ENCODE measurements at regions not wholly inside any gene's neighbourhood (a gene's known extent, or its start where the extent isn't known, plus 50 kb on each side); places are given as distances from the start of the nearest gene placed in this dataset.
A peak's percentile ranks its signal among the peaks of the same experiment; 100 is the strongest.
"Not testable (repeated sequence)": the region's sequence is repeated elsewhere in the genome, so short reads cannot be mapped to it uniquely, and the experiment has no call there.

DNA sequence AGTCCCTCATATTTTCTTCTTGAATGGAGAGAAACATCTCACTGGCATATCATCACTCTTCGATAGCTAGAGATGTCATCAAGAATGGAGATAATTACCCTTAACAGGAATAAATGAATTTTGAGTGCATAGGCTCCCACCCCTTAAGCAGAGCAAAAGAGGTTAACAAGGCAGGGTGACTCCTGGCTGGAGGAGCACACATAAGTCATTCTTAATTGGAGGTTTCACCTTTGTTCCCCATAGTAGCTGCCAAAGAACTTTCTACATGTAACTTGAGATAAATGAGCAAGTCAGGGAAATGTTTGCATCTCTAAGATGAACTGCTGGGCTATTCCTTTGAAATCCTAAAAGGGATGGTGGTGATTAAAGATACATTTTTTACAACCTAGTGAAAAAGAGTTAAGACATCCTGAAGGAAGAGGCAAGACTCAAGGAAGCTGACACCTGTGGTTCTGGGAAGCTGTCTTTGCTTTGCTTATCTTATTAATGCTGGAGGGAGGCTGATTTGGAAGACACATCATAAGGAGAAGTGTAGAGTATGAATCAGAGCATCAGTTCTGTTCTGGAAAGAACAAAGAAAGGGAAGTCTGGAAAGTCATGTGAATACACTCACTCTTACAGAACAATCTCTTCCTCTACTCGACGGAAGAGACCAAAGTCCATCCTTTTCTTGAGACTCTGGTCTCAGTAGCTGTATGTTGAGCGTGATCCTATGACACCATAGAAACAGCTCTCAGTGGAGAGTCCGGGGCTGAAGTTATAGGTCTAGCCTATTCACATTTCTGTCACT, 326.3 kb downstream of the OSTF1 start:
- no peak for DNase-seq

DNA sequence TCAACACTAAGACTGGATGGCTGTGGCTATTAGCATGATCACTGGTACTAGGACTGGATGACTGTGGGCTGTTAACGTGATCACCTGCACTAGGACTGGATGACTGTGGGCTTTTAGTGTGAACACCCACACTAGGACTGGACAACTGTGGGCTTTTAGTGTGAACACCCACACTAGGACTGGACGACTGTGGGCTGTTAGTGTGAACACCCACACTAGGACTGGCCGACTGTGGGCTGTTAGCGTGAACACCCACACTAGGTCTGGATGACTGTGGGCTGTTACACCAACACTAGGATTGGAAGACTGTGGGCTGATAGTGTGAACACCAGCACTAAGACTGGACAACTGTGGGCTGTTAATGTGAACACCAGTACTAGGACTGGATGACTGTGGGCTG, 329.2 kb downstream of the OSTF1 start:
- DNase-seq = no peak

DNA sequence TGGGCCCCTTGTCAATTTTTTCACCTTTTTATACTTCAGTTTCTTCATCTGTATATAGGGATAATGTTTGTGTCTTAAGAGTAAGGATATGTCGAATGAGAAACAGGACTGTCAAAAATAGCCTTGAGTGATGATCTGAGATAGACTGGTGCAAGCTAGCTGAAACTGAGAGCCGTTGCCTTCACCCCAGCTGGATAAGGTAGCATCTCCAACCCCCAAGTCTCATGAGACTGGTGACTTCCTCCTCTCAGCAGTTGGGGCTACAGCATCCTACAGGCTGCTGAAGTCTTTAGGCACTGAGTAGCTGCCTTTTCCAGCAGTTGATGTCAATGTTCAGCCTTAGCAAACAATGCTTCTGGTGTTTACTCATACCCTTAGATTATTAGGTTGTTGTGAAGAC, 330.2 kb downstream of the OSTF1 start:
- DNase-seq = no peak

- DNase-seq = peak in 1 of 5 donors; percentile 4
Measured at GRCh38 chr9:75422944-75423522, 334.7 kb downstream of the OSTF1 start.

GRCh38 chr9:75429531-75430475, 341.5 kb downstream of the OSTF1 start:
- no peak for DNase-seq

DNA sequence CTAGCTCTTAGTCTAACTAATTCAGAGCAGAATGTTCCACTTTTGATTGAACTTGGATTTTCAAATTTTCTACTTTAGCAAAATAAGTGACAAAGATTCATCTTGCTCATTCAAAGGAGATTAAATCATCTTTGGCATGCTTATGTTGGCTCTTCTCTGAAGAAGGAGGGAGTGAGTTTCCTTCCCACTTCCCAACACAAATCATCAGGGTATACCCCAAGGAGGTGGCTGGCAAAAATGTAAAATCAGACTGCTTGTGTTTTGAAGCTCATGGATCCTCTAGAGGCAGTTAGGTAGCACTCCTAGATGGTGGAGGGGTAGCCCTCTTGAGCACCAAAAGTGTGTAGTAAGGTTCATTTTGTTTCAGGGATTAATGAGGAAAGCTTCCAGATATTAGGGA, 343.1 kb downstream of the OSTF1 start:
- DNase-seq = no peak

GRCh38 chr9:75432386-75432785, 344.1 kb downstream of the OSTF1 start:
- no peak for DNase-seq

DNA sequence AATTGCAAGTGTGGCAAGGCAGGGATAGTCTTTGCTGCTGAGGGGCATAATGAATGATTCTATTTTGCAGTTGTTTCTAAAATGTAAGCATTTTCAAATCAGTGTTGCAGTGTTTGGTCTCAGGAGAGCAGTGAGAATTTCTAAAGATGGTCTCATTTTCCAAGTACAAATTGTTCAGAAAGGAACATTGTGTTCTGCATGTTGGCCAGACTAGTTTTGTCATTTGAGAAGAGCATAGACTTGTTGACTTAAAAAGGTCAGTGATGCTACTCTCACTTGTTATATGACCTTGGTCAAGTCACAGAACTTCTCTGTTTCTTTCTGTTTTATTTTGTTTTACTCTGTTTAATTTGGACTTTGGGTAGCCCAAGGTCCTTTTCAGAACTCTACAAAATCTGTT, 344.6 kb downstream of the OSTF1 start:
- DNase-seq = no peak

DNA sequence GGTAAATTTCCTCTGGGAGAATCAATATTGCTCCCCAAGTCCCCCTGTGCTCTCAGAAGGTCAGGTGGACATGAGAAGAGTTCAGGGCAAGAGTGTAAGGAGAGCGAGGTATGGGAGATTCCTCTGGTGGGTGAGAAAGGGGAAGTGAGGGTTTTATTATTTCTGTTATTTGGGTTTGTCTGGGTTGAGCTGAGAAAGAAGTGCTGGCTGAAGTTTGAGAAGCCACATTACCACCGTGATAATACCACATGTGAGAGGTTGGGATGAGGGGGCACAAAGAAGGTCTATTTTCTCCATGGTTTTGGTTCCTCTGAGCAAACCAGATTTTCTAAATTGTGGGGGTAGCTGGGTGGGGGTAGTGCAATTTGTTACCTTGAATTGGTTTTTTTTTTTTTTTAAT, 350.4 kb downstream of the OSTF1 start:
- DNase-seq = no peak

- no peak for DNase-seq
Measured at GRCh38 chr9:75440914-75441313, 352.6 kb downstream of the OSTF1 start.

GRCh38 chr9:75445144-75445543, 356.8 kb downstream of the OSTF1 start:
- DNase-seq = no peak

DNA sequence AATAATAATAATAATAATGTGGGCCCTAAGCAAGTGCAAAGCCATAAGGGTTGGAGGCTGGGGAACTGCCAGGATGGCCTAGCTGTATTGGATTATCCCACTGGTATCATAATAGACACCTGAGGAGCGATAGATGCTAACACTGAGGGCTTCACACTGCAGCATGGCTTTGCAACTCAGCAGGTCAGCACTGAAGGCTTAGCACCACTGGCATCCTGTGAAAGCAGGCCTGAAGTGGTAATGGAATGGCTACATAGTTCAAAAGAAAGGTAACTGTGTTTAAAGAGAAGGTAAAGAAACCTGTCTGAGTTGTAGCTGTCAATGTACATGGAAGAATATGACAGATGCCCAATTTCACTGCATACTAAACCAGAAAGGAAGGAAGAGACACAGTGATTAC, 359.0 kb downstream of the OSTF1 start:
- no peak for DNase-seq

- no peak for DNase-seq
Measured at GRCh38 chr9:75448281-75448680, 360.0 kb downstream of the OSTF1 start.

GRCh38 chr9:75448955-75449354, 360.6 kb downstream of the OSTF1 start:
- no peak for DNase-seq

DNA sequence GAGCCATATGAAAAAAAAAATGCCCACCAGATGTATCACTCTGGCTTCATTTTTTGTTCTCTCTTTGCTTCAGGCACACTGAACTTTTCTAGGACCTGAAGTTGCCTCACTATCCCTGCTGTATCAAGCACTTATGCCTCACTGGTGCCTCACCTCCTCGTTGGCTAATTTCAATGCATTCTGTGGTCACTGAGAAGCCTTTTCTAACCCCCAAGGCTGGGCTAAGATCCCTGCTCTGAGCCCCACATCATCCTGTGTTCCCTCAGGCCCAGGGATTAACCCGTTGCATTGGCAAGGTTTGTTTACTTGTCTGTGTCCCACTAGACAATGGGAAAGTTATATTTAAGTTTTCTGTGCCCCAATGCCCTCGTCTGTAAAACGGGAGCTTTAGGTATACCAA, 362.7 kb downstream of the OSTF1 start:
- DNase-seq = no peak

GRCh38 chr9:75451505-75451904, 363.2 kb downstream of the OSTF1 start:
- DNase-seq = no peak

DNA sequence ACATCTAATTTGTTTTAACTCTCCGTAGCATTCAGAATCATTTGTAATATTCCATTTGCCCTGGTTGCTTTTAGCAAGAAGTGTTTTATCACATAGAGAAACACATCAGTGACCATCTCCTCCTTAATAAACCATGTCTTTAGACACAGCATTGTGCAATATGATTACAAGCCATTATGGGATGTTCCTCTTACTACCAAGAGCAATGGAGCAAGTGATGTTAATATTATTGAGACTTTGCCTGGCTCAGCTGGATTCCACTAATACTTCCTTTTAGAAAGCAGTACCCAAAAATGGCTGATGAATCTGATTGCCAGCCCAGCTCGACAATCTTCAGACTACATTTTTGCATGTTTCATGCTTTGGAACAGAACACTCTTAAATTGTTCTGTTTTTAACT, 364.2 kb downstream of the OSTF1 start:
- no peak for DNase-seq

GRCh38 chr9:75454043-75454442, 365.7 kb downstream of the OSTF1 start:
- DNase-seq = no peak

DNA sequence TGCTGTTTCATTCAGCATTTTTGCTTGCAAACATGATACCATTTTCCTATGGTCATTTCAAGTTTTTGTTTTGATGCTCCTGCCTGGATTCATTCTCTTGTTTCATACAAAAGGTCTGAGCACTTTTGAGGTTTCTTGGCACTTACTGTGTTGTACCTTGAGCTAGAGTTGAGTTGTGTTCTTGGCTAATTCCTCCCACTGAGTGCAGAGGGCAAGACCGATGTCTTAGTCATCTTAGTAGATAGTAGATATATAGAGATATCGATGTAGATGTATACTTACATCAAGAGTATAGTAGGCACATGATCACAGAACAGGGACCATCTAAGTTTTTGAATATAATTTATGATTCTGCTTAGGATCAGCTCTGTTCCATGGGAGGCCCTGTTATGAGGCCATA, 366.6 kb downstream of the OSTF1 start:
- DNase-seq = no peak

GRCh38 chr9:75455444-75455921, 367.2 kb downstream of the OSTF1 start:
- no peak for DNase-seq

DNA sequence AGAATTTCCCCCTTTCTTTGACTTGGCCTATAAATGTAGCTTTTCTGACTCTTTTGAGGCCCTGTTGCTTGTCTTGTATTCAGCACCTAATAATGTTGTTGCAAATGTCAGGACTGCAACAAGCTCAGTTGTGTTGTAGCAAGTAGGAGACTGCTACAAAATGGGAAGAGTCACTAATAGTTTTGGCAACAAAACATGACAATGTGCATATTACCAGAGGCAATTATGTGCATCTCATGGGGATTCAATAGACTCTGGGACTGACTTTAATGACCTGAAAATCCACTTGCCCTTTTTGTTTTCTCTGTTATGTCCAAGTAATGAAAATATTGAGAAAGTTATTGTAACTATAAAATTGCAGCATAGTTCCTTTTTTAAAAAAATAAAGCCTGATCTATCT, 368.4 kb downstream of the OSTF1 start:
- no peak for DNase-seq

- DNase-seq = no peak
Measured at GRCh38 chr9:75457474-75458011, 369.2 kb downstream of the OSTF1 start.

GRCh38 chr9:75459311-75459710, 371.0 kb downstream of the OSTF1 start:
- DNase-seq = not testable (repeated sequence)
